HEK293 (cell line): ENCODE measurements at regions not wholly inside any gene's neighbourhood (a gene's known extent, or its start where the extent isn't known, plus 50 kb on each side); places are given as distances from the start of the nearest gene placed in this dataset.

Source experiments
- CTCF ChIA-PET: fragments of 350-600 bp; formaldehyde crosslinking; extraction: SDS; loops from one replicate; lab custom pipeline; 2021; ENCODE audit warnings: antibody characterized with exemption; lab: Yijun Ruan, JAX
- POLR2A ChIA-PET: fragments of 300-600 bp; formaldehyde crosslinking; extraction: SDS; loops from one replicate; lab custom pipeline; 2020; ENCODE audit warnings: antibody characterized with exemption, inconsistent platforms; lab: Yijun Ruan, JAX
- H3K27ac ChIP-seq: fragments of 200-500 bp; sonication (Bioruptor generic); 2 replicates; pipeline ENCODE4 v1.5.1; 2014; ENCODE audit warnings: low read depth, low read length, control low read depth, inconsistent platforms; ENCODE audit errors: extremely low read depth
- H3K36me3 ChIP-seq, 2 experiments: fragments of 200-500 bp in 1 of 2; sonication (Bioruptor generic) in 1 of 2; 1 replicate in 1 of 2; 2 replicates in 1 of 2; pipeline ENCODE4 v1.5.1; 2014 to 2017; ENCODE audit warnings: inconsistent platforms in 2 of 2, low read length in 2 of 2; ENCODE audit not compliant: control insufficient read depth in 2 of 2, insufficient read depth in 1 of 2
- H3K4me1 ChIP-seq: fragments of 200-500 bp; sonication (Bioruptor generic); 2 replicates; pipeline ENCODE4 v1.5.1; 2014; ENCODE audit warnings: mild to moderate bottlenecking, low read length, inconsistent platforms; ENCODE audit not compliant: control insufficient read depth, insufficient read depth
- H3K4me3 ChIP-seq: 2 replicates; pipeline ENCODE4 v1.5.1; 2011; ENCODE audit warnings: low read depth, mild to moderate bottlenecking, control low read depth, low read length, moderate library complexity
- H3K9me3 ChIP-seq: fragments of 200-500 bp; sonication (Bioruptor generic); 2 replicates; pipeline ENCODE4 v1.5.1; 2014; ENCODE audit warnings: low read depth, low read length, inconsistent platforms; ENCODE audit not compliant: control insufficient read depth, insufficient read depth
- KLF1 ChIP-seq: fragments of 450-650 bp; formaldehyde crosslinking; IDR thresholded peaks from 2 replicates; pipeline ENCODE4 v1.5.1; 2016; ENCODE audit warnings: missing biosample characterization, missing genetic modification characterization
- SETDB1 ChIP-seq: IDR thresholded peaks from one replicate; pipeline ENCODE4 v1.6.1; 2017; ENCODE audit warnings: mild to moderate bottlenecking, low read length, moderate library complexity, mixed read lengths; ENCODE audit not compliant: insufficient read length
- SP7 ChIP-seq: fragments of 450-650 bp; formaldehyde crosslinking; IDR thresholded peaks from 2 replicates; pipeline ENCODE4 v1.5.1; 2016; ENCODE audit warnings: missing biosample characterization, missing genetic modification characterization
- ZBTB1 ChIP-seq: fragments of 450-650 bp; formaldehyde crosslinking; IDR thresholded peaks from 2 replicates; pipeline ENCODE4 v1.5.1; 2016; ENCODE audit warnings: missing biosample characterization, missing genetic modification characterization
- ZFP3 ChIP-seq: fragments of 450-650 bp; formaldehyde crosslinking; IDR thresholded peaks from 2 replicates; pipeline ENCODE4 v1.5.1; 2016; ENCODE audit warnings: low read depth, missing biosample characterization, missing genetic modification characterization
- ZNF146 ChIP-seq: fragments of 450-650 bp; formaldehyde crosslinking; IDR thresholded peaks from 2 replicates; pipeline ENCODE4 v1.5.1; 2016; ENCODE audit warnings: missing biosample characterization, missing genetic modification characterization
- ZNF433 ChIP-seq: fragments of 450-650 bp; formaldehyde crosslinking; IDR thresholded peaks from 2 replicates; pipeline ENCODE4 v1.5.1; 2016; ENCODE audit warnings: missing biosample characterization, missing genetic modification characterization, low read depth
- ZNF48 ChIP-seq: fragments of 450-650 bp; formaldehyde crosslinking; IDR thresholded peaks from 2 replicates; pipeline ENCODE4 v1.5.1; 2016; ENCODE audit warnings: missing biosample characterization, missing genetic modification characterization
- ZNF626 ChIP-seq: fragments of 450-650 bp; sonication (Bioruptor Pico); formaldehyde crosslinking; IDR thresholded peaks from 2 replicates; pipeline ENCODE4 v1.5.1; 2018; ENCODE audit warnings: missing biosample characterization, missing genetic modification characterization, inconsistent platforms
- ZNF747 ChIP-seq: fragments of 450-650 bp; formaldehyde crosslinking; IDR thresholded peaks from 2 replicates; pipeline ENCODE4 v1.5.1; 2016; ENCODE audit warnings: missing biosample characterization, missing genetic modification characterization
- ZNF768 ChIP-seq: fragments of 450-650 bp; formaldehyde crosslinking; IDR thresholded peaks from 2 replicates; pipeline ENCODE4 v1.5.1; 2018; ENCODE audit warnings: missing biosample characterization, mild to moderate bottlenecking, missing genetic modification characterization
- ZSCAN16 ChIP-seq: fragments of 450-650 bp; formaldehyde crosslinking; IDR thresholded peaks from 2 replicates; pipeline ENCODE4 v1.5.1; 2016; ENCODE audit warnings: missing biosample characterization, missing genetic modification characterization
- TF ChIP-seq, protein P1 (sequence below): fragments of 450-650 bp; formaldehyde crosslinking; IDR thresholded peaks from 2 replicates; pipeline ENCODE4 v1.5.1; 2016; ENCODE audit warnings: missing biosample characterization, missing genetic modification characterization
- TF ChIP-seq, protein P2 (sequence below): fragments of 450-650 bp; formaldehyde crosslinking; IDR thresholded peaks from 2 replicates; pipeline ENCODE4 v1.5.1; 2016; ENCODE audit warnings: missing biosample characterization, missing genetic modification characterization
- TF ChIP-seq, protein P3 (sequence below): fragments of 450-650 bp; formaldehyde crosslinking; IDR thresholded peaks from 2 replicates; pipeline ENCODE4 v1.5.1; 2016; ENCODE audit warnings: missing biosample characterization, missing genetic modification characterization
- TF ChIP-seq, protein P4 (sequence below): fragments of 450-650 bp; formaldehyde crosslinking; IDR thresholded peaks from 2 replicates; pipeline ENCODE4 v1.5.1; 2016; ENCODE audit warnings: missing biosample characterization, missing genetic modification characterization
- TF ChIP-seq, protein P5 (sequence below): fragments of 450-650 bp; formaldehyde crosslinking; IDR thresholded peaks from 2 replicates; pipeline ENCODE4 v1.5.1; 2016; ENCODE audit warnings: missing biosample characterization, missing genetic modification characterization
- TF ChIP-seq, protein P6 (sequence below): sonication (generic); formaldehyde crosslinking; IDR thresholded peaks from 2 replicates; pipeline ENCODE4 v1.8.1; 2022; ENCODE audit warnings: mild to moderate bottlenecking, moderate library complexity, missing genetic modification reagents
- TF ChIP-seq, protein P7 (sequence below): fragments of 450-650 bp; formaldehyde crosslinking; IDR thresholded peaks from 2 replicates; pipeline ENCODE4 v1.5.1; 2016; ENCODE audit warnings: missing biosample characterization, missing genetic modification characterization

DNA sequence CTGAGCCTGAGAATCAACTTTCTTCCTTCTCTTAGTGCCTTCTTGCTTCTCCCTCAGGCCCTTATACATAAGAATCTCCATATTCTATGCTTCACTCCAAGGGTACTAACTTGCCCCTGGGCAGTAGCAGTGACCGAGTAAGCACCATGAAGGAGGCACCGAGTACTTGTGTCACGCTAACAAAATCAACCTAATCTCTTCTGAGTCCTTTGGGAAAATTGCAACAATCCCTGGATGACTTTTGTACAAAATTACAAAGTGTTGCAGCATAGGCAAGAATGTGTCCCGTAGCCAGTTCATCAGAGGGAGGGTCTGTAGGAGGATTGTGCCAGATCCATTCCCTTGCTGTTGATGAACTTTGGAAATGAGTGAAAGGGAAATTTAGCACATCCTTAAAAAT, 80.4 kb upstream of the EEPD1 start:
- POLR2A ChIA-PET, result no interaction called here
- H3K4me3 ChIP-seq, result no peak overlapping the region
- TF ChIP-seq ZNF768 (tag by site-specific recombination), result no peak
- TF ChIP-seq, all 188 proteins: peak for 0
- H3K36me3 ChIP-seq, result no peaks in the 10 kb centered on the region
- H3K9me3 ChIP-seq, result no peaks in the 10 kb centered on the region
- no peaks in the 10 kb centered on the region for H3K4me1 ChIP-seq
- H3K27ac ChIP-seq, result no peak overlapping the region
- CTCF ChIA-PET, result no interaction called here

DNA sequence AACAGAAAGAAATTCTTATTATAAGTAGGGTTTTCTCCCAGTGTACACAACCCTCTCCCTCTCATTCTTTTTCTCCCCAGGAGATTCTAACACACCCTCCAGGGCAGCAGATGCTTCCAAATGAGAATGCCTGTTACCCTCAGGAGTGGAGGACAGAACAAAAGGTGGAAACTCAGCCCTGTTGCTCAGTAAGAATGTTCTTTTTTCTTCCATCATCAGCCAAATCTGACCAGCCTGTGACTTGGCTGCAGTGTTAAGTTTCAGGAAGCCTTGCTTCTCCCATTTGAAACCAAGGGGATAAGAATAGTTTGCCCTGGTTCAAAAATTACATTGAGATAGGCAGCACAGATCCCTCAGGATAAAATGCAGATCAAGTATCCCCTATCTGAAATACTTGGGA, 77.5 kb upstream of the EEPD1 start:
- CTCF ChIA-PET, result no interaction called here
- no peaks in the 10 kb centered on the region for H3K9me3 ChIP-seq
- no peaks in the 10 kb centered on the region for H3K4me1 ChIP-seq
- H3K27ac ChIP-seq, result no peak overlapping the region
- TF ChIP-seq, protein P1, sequence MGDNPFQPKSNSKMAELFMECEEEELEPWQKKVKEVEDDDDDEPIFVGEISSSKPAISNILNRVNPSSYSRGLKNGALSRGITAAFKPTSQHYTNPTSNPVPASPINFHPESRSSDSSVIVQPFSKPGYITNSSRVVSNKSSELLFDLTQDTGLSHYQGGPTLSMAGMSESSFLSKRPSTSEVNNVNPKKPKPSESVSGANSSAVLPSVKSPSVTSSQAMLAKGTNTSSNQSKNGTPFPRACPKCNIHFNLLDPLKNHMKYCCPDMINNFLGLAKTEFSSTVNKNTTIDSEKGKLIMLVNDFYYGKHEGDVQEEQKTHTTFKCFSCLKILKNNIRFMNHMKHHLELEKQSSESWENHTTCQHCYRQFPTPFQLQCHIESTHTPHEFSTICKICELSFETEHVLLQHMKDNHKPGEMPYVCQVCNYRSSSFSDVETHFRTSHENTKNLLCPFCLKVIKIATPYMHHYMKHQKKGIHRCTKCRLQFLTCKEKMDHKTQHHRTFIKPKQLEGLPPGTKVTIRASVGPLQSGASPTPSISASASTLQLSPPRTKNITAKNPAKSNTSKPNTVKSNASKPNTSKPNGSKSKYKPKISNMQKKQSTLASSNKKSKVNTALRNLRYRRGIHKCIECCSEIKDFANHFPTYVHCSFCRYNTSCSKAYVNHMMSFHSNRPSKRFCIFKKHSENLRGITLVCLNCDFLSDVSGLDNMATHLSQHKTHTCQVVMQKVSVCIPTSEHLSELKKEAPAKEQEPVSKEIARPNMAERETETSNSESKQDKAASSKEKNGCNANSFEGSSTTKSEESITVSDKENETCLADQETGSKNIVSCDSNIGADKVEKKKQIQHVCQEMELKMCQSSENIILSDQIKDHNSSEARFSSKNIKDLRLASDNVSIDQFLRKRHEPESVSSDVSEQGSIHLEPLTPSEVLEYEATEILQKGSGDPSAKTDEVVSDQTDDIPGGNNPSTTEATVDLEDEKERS, result no peak
- no peak for TF ChIP-seq SP7 (tag by site-specific recombination)
- TF ChIP-seq, protein P2, sequence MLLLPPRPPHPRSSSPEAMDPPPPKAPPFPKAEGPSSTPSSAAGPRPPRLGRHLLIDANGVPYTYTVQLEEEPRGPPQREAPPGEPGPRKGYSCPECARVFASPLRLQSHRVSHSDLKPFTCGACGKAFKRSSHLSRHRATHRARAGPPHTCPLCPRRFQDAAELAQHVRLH (tag by site-specific recombination), result no peak
- TF ChIP-seq, protein P3, sequence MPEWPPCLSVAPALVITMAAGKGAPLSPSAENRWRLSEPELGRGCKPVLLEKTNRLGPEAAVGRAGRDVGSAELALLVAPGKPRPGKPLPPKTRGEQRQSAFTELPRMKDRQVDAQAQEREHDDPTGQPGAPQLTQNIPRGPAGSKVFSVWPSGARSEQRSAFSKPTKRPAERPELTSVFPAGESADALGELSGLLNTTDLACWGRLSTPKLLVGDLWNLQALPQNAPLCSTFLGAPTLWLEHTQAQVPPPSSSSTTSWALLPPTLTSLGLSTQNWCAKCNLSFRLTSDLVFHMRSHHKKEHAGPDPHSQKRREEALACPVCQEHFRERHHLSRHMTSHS, result no peak
- no peak for TF ChIP-seq ZNF146 (tag by site-specific recombination)
- TF ChIP-seq, protein P4, sequence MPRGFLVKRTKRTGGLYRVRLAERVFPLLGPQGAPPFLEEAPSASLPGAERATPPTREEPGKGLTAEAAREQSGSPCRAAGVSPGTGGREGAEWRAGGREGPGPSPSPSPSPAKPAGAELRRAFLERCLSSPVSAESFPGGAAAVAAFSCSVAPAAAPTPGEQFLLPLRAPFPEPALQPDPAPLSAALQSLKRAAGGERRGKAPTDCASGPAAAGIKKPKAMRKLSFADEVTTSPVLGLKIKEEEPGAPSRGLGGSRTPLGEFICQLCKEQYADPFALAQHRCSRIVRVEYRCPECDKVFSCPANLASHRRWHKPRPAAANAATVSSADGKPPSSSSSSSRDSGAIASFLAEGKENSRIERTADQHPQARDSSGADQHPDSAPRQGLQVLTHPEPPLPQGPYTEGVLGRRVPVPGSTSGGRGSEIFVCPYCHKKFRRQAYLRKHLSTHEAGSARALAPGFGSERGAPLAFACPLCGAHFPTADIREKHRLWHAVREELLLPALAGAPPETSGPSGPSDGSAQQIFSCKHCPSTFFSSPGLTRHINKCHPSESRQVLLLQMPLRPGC (tag by site-specific recombination), result no peak
- TF ChIP-seq, protein P5, sequence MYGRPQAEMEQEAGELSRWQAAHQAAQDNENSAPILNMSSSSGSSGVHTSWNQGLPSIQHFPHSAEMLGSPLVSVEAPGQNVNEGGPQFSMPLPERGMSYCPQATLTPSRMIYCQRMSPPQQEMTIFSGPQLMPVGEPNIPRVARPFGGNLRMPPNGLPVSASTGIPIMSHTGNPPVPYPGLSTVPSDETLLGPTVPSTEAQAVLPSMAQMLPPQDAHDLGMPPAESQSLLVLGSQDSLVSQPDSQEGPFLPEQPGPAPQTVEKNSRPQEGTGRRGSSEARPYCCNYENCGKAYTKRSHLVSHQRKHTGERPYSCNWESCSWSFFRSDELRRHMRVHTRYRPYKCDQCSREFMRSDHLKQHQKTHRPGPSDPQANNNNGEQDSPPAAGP (tag by site-specific recombination), result no peak
- TF ChIP-seq KLF1 (tag by site-specific recombination), result no peak
- TF ChIP-seq ZNF747 (tag by site-specific recombination), result no peak
- no peak for TF ChIP-seq ZNF48
- TF ChIP-seq ZFP3 (tag by site-specific recombination), result no peak
- no peak for TF ChIP-seq ZNF433 (tag by site-specific recombination)
- no peak for TF ChIP-seq ZSCAN16 (tag by site-specific recombination)
- TF ChIP-seq SETDB1, result no peak
- TF ChIP-seq ZBTB1 (tag by site-specific recombination), result no peak
- TF ChIP-seq ZNF626 (tag by site-specific recombination), result no peak
- TF ChIP-seq, protein P6, sequence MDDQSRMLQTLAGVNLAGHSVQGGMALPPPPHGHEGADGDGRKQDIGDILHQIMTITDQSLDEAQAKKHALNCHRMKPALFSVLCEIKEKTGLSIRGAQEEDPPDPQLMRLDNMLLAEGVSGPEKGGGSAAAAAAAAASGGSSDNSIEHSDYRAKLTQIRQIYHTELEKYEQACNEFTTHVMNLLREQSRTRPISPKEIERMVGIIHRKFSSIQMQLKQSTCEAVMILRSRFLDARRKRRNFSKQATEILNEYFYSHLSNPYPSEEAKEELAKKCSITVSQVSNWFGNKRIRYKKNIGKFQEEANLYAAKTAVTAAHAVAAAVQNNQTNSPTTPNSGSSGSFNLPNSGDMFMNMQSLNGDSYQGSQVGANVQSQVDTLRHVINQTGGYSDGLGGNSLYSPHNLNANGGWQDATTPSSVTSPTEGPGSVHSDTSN (CRISPR knock-in tag), result no peak
- TF ChIP-seq, protein P7, sequence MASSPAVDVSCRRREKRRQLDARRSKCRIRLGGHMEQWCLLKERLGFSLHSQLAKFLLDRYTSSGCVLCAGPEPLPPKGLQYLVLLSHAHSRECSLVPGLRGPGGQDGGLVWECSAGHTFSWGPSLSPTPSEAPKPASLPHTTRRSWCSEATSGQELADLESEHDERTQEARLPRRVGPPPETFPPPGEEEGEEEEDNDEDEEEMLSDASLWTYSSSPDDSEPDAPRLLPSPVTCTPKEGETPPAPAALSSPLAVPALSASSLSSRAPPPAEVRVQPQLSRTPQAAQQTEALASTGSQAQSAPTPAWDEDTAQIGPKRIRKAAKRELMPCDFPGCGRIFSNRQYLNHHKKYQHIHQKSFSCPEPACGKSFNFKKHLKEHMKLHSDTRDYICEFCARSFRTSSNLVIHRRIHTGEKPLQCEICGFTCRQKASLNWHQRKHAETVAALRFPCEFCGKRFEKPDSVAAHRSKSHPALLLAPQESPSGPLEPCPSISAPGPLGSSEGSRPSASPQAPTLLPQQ, result no peak
- TF ChIP-seq, all 188 proteins: peak for 0
- no peak overlapping the region for H3K4me3 ChIP-seq
- POLR2A ChIA-PET, result no interaction called here
- H3K36me3 ChIP-seq, result no peaks in the 10 kb centered on the region
